Dermis microvascular lymphatic vessel endothelial cell (primary cell): ENCODE measurements at regions not wholly inside any gene's neighbourhood (a gene's known extent, or its start where the extent isn't known, plus 50 kb on each side); places are given as distances from the start of the nearest gene placed in this dataset.
A peak's percentile ranks its signal among the peaks of the same experiment; 100 is the strongest.
"Not testable (repeated sequence)": the region's sequence is repeated elsewhere in the genome, so short reads cannot be mapped to it uniquely, and the experiment has no call there.

ENCODE experiments used
- DNase-seq, 2 donors: peaks; one replicate each; pipeline versions ENCODE4 v3.0.0 to v3.0.0-alpha.2; 2010; ENCODE audit warnings: low read depth in 2 of 2

GRCh38 chr7:131861620-131862346 lies 305.4 kb upstream of the PODXL start:
- DNase-seq: peak; percentile 71

GRCh38 chr7:131859147-131859821 lies 302.9 kb upstream of the PODXL start:
- peak; percentile 64 to 79 for DNase-seq

DNA sequence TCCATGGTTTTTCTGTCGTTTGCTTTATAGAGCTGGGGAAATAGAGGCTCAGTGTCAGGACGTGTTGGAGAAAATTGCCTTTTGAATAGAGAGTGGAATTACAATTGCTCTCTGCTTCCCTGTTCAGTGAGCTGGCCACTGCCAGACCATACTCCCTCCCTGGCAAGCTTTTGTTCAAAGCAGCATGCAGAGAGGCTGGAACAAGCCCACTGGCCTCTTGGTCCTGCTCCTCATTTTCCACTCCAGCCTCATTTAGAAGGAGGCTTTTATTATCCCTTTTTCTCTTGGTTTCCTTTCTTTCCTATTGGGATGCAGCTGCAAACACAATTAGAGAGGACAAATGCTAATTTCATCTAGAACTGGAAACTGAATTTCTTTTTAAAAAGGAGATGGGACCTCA lies 302.2 kb upstream of the PODXL start:
- no peak for DNase-seq

GRCh38 chr7:131849472-131849871 lies 293.0 kb upstream of the PODXL start:
- no peak for DNase-seq

DNA sequence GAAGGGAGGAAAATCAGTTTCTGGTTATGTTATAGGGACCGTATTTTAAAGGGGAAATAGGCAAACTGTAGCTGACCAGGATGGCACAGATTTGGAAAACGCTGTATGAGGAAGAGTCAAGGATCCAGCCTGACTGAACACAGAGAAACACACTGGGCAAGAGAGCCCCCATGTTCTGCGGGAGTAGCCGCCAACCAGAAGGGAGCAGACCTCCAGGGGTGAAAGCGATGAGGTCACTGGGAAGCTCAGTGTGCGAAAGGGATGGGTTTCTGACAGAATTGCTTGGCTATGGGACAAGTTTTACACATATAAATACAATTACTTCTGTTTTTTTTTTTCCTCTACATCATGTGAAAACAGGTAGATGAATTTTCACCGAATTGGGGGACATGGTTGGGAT lies 291.6 kb upstream of the PODXL start:
- no peak for DNase-seq

DNA sequence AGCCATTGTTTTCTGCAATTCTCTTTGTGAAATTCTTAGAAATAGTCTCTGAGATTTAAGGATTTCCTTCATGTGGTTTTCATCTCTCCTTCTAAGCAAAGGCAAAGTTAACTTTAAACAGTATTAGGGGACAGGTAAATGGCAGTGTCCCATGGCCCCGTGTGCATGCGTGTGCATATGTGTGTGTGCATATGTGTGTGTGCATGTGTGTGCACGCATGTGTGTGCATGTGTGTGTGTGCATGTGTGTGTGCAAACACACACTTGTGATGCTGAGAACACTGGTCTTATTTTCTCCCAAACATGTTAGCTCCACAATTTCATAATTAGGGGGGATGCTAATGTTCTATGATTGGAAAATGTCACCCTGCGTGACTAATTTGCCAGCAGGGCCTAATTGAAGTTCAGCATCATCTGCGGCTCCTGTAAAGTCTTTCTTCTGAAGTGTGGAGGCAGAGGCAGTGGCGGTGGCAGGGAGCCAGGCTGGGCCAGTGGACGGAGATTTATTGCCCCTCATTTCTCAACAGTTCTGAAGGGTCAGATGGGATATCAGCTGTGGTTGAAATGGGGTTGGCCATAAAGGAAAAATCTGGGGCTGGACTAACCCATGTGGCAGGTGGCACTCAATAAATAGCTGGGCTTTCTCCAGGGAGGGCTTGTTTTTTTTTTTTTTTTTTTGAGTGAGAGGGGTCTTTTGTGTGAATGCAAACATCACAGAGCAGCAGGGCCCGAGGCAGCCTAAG lies 289.3 kb upstream of the PODXL start:
- DNase-seq: no peak

DNA sequence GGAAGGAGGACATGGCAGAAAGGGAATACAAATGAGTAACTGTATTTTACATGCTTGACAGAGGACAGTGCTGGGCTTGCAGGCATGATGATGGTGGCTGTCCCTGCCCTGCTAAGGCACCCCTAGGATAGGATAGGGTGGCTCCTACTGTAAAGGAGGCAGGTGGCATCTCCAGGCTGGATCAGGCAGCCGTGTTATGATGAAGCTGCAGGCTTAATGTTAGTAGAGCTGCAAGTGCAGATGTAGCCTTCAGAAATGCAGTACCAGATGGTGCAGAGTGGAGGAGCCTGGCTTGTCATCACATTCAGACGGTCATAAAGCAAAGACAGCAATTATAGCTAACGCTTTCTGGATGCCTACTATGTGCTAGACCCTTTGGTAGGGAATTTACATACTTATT lies 287.9 kb upstream of the PODXL start:
- no peak for DNase-seq

GRCh38 chr7:131843898-131844331 lies 287.5 kb upstream of the PODXL start:
- peak in 1 of 2 donors; percentile 9 for DNase-seq

GRCh38 chr7:131839967-131840690 lies 283.7 kb upstream of the PODXL start:
- DNase-seq: no peak

- no peak for DNase-seq
Observed at GRCh38 chr7:131836733-131837132, 280.3 kb upstream of the PODXL start.

DNA sequence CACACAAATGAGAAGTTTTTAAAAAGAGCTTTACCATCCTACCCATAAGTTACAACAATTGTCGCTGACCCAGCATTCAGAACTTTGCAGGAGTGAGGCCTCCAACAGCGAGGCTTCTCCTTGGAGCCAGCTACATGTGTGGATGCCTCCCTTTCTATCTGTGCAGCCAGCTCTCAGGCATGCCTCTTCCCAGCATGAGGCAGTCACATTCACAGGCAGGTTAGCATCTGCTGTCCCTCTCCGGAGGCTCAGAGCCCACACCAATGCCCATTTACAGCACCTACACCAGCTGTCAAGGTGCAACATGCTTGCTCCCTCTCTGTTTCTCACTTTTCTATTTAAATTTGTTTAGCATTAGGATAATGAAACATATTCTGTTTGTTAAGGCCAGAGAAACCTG lies 278.7 kb upstream of the PODXL start:
- no peak for DNase-seq

DNA sequence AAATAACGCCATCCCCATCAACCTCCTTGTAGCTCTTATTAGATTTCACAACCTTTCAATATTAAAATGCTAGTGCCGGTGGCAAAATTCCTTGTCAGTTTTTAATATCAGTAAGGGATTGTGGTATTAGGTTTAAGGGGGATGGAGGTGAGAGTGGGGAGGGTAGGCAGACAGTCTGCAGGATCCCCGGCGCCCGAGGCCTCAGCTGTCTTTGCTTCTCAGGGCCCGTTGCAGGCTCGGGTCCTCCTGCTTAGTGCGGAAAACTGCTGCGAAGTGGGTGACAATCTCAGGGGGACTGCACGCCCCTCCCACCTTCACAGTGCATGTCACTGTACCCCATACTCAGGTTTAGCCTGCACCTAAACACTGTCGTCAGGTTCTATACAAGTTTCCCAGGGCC lies 274.3 kb upstream of the PODXL start:
- DNase-seq: no peak

- DNase-seq: peak; percentile 35 to 55
Observed at GRCh38 chr7:131829947-131830558, 273.6 kb upstream of the PODXL start.

- no peak for DNase-seq
Observed at GRCh38 chr7:131827421-131827820, 271.0 kb upstream of the PODXL start.

DNA sequence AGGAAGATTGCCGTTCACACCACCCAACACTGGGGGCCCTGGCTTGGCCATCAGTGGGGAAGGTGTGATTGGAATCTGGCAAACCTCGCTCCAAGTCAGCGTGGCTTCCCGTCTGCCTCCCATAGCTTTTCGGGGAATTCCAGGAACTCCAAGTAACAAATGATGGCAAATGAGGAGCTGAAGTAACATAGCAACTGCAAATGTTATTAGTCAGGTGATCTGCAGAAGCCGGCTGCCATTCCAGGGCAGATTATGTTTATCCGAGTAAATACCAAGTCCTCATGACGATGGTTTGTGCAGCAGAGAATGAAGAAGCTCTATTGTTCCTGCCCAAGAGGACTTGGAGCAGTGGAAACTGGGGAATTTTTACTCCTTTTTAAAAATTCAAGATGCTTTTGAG lies 270.5 kb upstream of the PODXL start:
- DNase-seq: peak in 1 of 2 donors; percentile 8

- not testable (repeated sequence) for DNase-seq
Observed at GRCh38 chr7:131823961-131824440, 267.6 kb upstream of the PODXL start.

DNA sequence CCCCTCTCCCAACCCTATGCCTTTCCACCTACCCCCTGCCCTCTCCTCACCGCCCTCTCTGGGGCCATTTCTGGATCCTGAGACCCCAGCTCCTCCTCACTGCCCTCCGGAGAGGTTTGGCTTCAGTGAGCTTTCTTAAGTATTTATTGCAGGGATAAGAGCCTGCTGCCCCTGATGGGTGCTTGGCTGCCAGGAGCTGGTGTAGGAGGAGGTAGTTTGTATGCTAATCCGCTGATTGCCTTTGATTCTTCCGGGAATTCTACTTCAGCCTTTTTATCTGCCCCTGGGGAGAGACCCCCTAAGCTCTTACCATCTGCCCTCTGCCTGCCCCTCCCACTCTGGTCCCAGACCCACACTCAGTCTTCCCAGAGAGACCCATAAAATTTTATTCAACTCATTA lies 263.5 kb upstream of the PODXL start:
- no peak for DNase-seq

DNA sequence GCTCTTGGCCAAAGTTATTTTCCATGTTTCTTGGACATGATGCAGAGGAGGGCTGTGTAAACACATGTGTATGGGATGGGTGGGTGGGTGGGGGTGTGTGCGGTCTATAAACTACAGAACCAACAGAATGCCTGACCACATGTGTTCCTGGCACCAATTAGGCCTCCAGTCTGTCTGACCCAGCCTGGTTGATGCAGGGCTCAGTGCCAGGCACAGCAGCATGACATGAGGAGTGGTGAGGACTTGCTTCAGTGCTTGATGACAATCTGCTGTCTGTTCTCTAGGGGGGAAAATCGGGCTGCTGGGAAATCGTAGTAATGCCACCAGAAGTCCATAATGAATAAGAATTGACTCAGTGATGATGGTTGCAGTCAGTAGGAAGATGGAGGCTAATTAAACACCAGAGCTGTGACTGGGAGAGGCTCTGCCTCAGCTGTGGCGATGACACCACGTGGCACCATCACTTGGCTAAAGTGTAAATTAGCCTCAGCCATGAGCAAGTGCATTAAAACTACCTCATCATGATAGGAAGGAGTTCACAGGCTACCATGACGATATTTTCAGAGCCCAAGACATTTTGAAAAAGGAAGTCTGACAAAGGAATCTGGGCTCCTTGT lies 260.1 kb upstream of the PODXL start:
- no peak for DNase-seq

DNA sequence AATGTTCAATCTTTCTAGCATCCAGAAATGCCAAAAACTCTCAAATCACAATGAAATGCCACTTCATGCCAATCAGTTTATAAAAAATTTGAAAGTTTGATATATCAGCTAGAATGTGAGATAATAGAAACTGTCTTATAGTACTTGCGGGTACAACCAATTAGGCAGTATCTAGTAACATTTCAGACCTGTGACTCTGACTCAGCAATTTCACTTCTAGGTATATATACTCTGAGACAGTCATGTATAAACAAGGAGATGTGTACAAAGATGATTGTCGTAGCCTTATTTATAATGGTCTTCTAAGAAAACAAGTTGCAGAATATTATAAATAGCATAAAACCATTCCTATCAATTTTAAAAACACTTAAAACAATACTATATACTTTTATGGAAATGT lies 252.3 kb upstream of the PODXL start:
- no peak for DNase-seq

GRCh38 chr7:131808156-131808555 lies 251.7 kb upstream of the PODXL start:
- not testable (repeated sequence) for DNase-seq

- DNase-seq: no peak
Observed at GRCh38 chr7:131803816-131804215, 247.4 kb upstream of the PODXL start.
